Stimulated activated naive CD4-positive, alpha-beta T cell (primary cell): ENCODE measurements at regions not wholly inside any gene's neighbourhood (a gene's known extent, or its start where the extent isn't known, plus 50 kb on each side); places are given as distances from the start of the nearest gene placed in this dataset.

Experiments used
- DNase-seq, 6 experiments: peaks; one replicate each; lab custom pipeline; 2025; lab: John Stamatoyannopoulos, UW

DNA sequence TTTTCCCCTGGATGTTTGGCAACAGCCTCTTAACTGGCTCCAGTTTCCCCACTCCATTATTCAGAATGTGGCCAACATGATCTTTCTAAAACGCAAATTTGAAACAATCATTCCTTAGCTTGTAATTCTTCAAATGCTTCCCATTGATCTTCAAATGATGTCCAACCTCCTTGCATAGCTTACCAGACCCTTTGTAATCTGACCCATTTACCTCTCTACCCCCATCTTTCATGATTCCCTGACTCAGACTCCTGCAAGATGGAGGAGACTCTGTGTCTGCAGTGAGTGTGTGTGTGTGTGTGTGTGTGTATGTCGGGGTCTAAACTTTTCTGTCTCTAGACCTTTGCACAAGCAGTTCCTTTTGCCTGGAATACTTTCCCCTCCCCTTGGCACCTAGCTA, 515.7 kb upstream of the PROK2 start:
- no peak for DNase-seq

GRCh38 chr3:72299823-72300222, 514.9 kb upstream of the PROK2 start:
- DNase-seq = no peak

- DNase-seq = no peak
Measured at GRCh38 chr3:72299321-72299802, 514.4 kb upstream of the PROK2 start.

- no peak for DNase-seq
Measured at GRCh38 chr3:72298201-72299152, 513.5 kb upstream of the PROK2 start.

- no peak for DNase-seq
Measured at GRCh38 chr3:72297481-72297880, 512.5 kb upstream of the PROK2 start.

DNA sequence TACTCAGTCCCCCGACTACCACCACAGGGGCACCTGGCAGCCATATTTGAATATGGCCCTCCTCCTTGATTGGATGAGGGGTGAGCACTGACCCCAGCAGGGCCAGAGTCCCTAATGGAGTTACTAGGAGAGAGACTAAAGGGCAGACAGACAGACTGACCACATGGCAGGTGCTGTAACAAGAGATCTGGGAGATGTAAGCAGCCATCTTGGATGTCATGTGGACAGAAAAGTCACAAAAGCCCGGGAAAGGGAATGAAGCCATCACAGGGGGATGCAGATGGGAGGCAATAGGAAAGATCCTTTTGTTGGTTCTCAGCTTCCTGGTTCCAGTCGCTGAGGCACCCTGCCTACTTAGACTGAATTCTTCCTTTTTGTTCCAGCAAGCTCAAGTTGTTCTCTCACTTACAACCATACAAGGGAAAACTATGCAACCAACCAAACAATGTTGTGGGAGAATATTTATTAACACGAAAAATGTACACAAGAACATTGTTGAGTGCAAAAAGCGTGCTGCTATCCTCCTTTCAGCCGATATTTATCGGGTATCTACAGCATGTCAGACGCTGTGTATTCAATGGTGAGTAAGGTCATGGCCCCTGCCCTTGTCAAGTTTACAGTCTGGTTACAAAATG, 511.6 kb upstream of the PROK2 start:
- DNase-seq = no peak

DNA sequence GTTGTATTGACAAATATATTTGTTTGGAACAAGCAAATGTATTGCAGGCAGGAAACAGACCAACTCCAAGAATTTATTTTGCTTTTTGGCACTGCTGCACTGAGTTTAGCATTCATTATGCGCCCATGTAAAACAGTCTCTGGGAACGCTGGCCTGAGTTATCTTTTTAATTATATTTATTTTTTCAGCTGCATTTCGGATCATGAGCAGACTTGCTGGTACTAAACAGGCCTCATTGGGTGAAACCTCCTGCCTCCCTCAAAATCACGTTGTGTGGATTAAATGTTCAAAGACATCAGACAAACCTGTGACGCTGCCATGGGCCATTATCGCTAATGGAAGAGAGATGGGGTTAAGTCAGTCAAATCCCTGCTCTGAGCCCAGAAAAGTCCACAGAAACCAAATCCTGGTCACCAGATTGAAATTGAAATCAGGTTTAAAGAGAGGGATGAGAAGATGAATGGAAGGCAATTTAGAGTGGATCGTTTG, 511.1 kb upstream of the PROK2 start:
- DNase-seq = no peak

- DNase-seq = no peak
Measured at GRCh38 chr3:72295276-72295961, 510.5 kb upstream of the PROK2 start.

GRCh38 chr3:72290859-72291638, 506.1 kb upstream of the PROK2 start:
- no peak for DNase-seq

GRCh38 chr3:72289692-72290071, 504.7 kb upstream of the PROK2 start:
- DNase-seq = no peak

GRCh38 chr3:72288955-72289691, 504.2 kb upstream of the PROK2 start:
- peak in 3 of 6 experiments; percentile 4 to 46 (median 26) for DNase-seq

DNA sequence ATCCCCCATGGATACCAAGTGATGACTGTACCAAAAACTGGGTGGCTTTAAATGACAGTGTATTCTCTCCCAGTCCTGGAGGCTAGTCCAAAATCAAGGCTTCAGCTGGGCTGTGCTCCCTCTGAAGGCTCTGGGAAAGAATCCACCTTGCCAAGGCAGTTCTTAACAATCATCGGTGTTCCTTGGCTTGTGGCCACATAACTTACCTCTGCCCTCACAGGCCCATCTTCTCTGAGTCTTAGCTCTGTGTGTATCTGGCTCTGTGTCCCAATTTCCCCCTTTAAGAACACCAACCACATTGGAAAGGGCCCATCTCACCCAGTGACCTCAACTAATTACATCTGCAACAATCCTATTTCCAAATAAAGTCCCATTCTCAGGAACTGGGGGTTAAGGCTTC, 503.0 kb upstream of the PROK2 start:
- no peak for DNase-seq

DNA sequence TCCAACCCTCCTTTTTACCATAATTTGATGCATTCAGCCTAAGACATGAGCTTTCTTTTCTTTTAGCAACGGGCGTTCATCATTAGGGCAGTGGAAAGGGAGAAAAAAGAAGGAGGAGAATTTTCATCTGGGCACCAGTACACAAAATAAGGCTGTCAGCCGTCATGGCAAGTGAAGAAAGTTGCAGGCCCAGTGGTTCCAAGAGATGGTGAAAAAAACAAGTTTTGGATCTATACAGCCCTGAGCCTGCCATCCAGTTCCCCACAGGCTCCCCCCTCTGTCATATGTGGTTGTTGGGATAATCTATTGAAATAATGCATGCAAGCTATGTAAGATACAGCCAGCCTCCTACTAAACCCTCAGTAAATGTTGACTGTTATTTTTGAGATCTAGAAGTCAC, 500.6 kb upstream of the PROK2 start:
- DNase-seq = no peak

DNA sequence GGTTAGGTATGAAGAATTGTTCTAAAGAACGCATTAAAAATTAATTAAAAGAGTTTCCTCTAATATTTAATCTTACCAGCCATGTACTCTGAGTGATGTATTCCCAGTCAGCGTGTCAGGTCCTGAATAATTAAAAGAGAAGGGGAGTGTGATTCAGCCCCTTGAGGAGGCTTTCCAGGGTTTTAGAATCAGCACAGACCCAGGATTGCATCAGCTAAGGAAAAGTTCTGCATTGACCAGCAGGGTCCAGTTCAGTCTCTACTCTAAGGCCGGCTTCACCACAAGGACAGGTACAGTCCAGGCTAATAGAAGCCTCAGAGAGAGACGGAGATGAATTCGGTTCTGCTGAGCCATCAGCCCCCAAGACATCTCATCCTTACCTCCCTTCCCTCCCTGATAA, 499.5 kb upstream of the PROK2 start:
- DNase-seq = no peak

GRCh38 chr3:72282918-72283317, 498.0 kb upstream of the PROK2 start:
- no peak for DNase-seq

- no peak for DNase-seq
Measured at GRCh38 chr3:72281551-72281950, 496.6 kb upstream of the PROK2 start.

DNA sequence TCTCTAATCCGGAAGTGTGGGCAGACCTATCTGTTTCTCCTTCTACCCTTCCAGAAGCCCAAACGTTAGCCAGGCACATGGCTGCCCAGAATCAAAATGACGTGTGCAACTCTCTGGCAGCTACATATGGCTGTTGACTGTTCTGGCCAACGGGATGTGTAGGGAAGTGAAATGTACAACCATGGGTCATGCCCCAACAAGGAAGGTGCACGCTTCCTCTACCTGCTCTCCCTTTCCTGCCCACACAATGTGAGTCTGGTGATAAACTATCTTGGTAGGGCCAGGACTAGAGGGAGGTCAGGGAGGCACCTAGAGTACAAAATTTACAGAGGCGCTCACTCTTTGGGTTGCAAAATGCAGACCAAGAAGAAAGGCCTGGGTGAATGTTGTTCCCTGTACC, 495.9 kb upstream of the PROK2 start:
- no peak for DNase-seq

- DNase-seq = no peak
Measured at GRCh38 chr3:72279631-72280041, 494.7 kb upstream of the PROK2 start.

GRCh38 chr3:72279068-72279604, 494.2 kb upstream of the PROK2 start:
- no peak for DNase-seq

- no peak for DNase-seq
Measured at GRCh38 chr3:72278349-72279067, 493.6 kb upstream of the PROK2 start.
